ENCODE measurements at regions not wholly inside any gene's neighbourhood (a gene's known extent, or its start where the extent isn't known, plus 50 kb on each side); places are given as distances from the start of the nearest gene placed in this dataset.
"Not testable (repeated sequence)": the region's sequence is repeated elsewhere in the genome, so short reads cannot be mapped to it uniquely, and the experiment has no call there.

DNA sequence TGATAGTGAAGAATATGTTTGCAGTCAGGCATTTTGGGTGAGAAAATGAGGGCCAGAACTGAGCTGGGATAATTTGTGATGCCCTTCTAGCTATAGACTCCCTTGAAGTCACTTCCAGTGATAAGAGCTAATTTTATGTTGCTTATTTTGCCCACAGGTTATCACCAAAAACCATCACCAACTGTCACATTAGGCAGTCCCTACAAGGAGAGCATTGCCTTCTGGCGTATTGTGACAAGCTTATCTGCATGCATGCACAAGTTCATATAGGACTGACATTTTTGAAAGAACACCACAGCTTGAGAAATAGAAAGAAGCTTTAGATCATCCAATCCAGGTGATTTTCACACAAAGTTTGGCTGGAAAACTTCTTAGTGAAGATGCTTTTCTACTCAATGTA, 735.3 kb upstream of the RAG2 start:
- Histone ChIP-seq H3K27me3 (ENCODE audit: control insufficient read depth, insufficient read depth, low read length, poor library complexity, severe bottlenecking) (no peaks in the 10 kb centered on the region), H3K4me3 (ENCODE audit: insufficient read depth, low read depth, low read length) (no peak overlapping the region), H3K36me3 (ENCODE audit: control insufficient read depth, insufficient read depth, low read length) (no peaks in the 10 kb centered on the region), H3K9me3 (ENCODE audit: control insufficient read depth, low read length) (no peaks in the 10 kb centered on the region), H3K4me1 (ENCODE audit: control insufficient read depth, insufficient read depth, low read length) (no peaks in the 10 kb centered on the region), H3K27ac (ENCODE audit: insufficient read depth, low read depth, low read length, poor library complexity, severe bottlenecking) (no peak overlapping the region)
- 88 to 100% methylated on average over 1 of the region's 1 CpG for WGBS, 2 experiments

DNA sequence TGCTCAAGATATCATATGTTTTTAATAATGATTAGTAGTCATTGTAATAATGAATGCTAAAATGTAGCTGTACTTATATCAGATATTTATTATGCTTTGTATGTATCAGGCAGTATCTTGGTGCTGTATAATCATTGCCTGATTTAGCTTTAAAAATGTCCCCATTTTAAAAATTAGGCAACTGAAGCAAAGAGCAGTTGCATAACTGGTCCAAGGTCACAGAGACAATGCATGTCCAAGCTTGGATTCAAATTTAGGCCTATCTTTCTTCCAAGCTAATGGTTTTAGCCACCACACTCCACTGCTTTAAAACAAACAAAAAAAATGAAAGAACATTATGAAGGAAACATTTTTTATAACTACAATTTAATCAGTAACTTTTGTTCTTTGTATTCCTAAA, 725.8 kb upstream of the RAG2 start:
- H3K4me3 ChIP-seq (ENCODE audit: insufficient read depth, low read depth, low read length) = no peak overlapping the region

DNA sequence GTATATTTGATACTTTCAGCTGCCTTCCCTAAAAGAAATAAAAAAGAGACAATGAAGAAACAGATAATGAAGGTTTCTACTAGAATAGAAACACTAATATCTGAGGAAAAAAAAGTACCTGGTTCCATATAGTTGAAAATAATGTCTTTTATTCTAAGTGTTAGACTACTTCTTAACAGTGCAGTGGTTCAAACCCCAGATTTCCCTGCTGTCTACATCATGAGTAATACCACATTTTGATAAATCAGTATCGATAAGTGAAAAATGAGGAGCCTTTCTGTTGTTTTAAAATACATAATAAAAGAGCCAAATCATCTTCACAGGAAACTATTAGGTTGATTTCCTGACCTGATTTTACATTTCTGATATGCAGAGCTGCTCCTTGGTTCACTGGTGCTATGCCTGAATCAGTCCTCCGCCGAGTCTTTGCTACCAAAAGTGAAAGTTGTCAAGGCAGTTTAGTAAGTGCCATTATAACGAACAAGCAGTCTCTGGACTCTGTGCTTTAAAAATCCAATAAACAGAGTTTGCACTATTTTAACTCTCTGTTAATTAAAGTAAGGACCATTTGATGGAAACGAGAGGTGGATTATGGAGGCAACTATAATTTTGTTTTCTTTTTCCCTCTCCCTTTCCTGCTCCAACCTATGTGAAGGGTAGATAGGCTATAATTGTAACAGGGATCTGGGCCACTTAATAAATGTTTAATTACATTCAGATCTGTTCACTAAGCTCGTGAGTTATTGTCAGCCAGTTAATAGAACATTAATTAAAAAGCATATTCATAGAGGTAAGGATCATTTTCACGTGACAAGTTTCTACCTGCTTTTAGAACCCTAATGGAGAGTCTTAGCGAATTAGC, 724.5 kb upstream of the RAG2 start:
- H3K4me1 ChIP-seq (ENCODE audit: control insufficient read depth, insufficient read depth, low read length) = no peaks in the 10 kb centered on the region
- H3K27ac ChIP-seq (ENCODE audit: insufficient read depth, low read depth, low read length, poor library complexity, severe bottlenecking) = no peak overlapping the region
- 91 to 95% methylated on average over 5 to 7 of the region's 8 CpGs for WGBS, 2 experiments
- H3K9me3 ChIP-seq (ENCODE audit: control insufficient read depth, low read length) = no peaks in the 10 kb centered on the region
- H3K27me3 ChIP-seq (ENCODE audit: control insufficient read depth, insufficient read depth, low read length, poor library complexity, severe bottlenecking) = no peaks in the 10 kb centered on the region
- H3K36me3 ChIP-seq (ENCODE audit: control insufficient read depth, insufficient read depth, low read length) = no peaks in the 10 kb centered on the region
- no peak overlapping the region for H3K4me3 ChIP-seq (ENCODE audit: insufficient read depth, low read depth, low read length)

More for the DNA sequence above, 725.8 kb upstream of the RAG2 start:
- no peak overlapping the region for H3K27ac ChIP-seq (ENCODE audit: insufficient read depth, low read depth, low read length, poor library complexity, severe bottlenecking)
- no peaks in the 10 kb centered on the region for H3K36me3 ChIP-seq (ENCODE audit: control insufficient read depth, insufficient read depth, low read length)
- H3K27me3 ChIP-seq (ENCODE audit: control insufficient read depth, insufficient read depth, low read length, poor library complexity, severe bottlenecking) = no peaks in the 10 kb centered on the region
- no peaks in the 10 kb centered on the region for H3K4me1 ChIP-seq (ENCODE audit: control insufficient read depth, insufficient read depth, low read length)
- no peaks in the 10 kb centered on the region for H3K9me3 ChIP-seq (ENCODE audit: control insufficient read depth, low read length)

DNA sequence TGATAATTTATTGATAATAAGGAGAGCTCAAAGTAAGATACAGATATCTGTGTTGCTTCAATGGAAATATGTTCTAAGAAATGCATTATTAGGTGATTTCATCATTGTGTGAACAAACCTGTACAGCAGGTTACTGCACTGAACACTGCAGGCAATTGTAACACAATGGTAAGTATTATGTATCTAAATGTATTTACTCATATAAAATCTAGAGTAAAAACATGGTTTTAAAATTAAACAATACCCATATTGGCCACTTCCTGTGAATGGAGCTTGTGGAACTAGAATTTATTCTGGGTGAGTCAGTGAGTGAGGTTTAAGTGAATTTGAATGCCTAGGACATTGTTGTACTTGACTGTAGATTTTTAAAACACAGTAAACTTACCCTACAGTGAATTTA, 722.9 kb upstream of the RAG2 start:
- Histone ChIP-seq H3K4me1 (ENCODE audit: control insufficient read depth, insufficient read depth, low read length) (no peaks in the 10 kb centered on the region), H3K36me3 (ENCODE audit: control insufficient read depth, insufficient read depth, low read length) (no peaks in the 10 kb centered on the region), H3K9me3 (ENCODE audit: control insufficient read depth, low read length) (no peaks in the 10 kb centered on the region), H3K27me3 (ENCODE audit: control insufficient read depth, insufficient read depth, low read length, poor library complexity, severe bottlenecking) (no peaks in the 10 kb centered on the region), H3K27ac (ENCODE audit: insufficient read depth, low read depth, low read length, poor library complexity, severe bottlenecking) (no peak overlapping the region), H3K4me3 (ENCODE audit: insufficient read depth, low read depth, low read length) (no peak overlapping the region)

DNA sequence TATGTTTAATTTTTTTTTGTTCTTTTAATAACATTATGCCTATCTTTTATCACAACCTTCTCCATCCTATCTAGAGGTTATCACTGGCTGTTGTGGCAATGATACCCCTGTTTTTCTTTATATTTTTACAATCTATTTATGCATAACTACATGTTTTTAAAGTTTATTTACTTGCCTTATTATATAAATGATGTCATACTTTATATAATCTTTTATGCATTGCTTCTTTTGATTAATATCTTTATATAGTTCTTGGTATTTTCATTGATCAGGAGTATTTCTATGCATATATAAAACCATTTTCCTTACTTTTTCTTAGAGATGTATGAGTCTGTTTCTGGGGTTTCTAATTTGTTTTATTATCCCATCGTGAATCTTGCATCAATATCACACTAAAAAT, 719.8 kb upstream of the RAG2 start:
- Histone ChIP-seq H3K4me1 (ENCODE audit: control insufficient read depth, insufficient read depth, low read length) (no peaks in the 10 kb centered on the region), H3K27me3 (ENCODE audit: control insufficient read depth, insufficient read depth, low read length, poor library complexity, severe bottlenecking) (no peaks in the 10 kb centered on the region), H3K9me3 (ENCODE audit: control insufficient read depth, low read length) (no peaks in the 10 kb centered on the region), H3K27ac (ENCODE audit: insufficient read depth, low read depth, low read length, poor library complexity, severe bottlenecking) (no peak overlapping the region), H3K4me3 (ENCODE audit: insufficient read depth, low read depth, low read length) (no peak overlapping the region), H3K36me3 (ENCODE audit: control insufficient read depth, insufficient read depth, low read length) (no peaks in the 10 kb centered on the region)
- no CpG with 5 or more reads among the region's 1 CpG for WGBS, 2 experiments

DNA sequence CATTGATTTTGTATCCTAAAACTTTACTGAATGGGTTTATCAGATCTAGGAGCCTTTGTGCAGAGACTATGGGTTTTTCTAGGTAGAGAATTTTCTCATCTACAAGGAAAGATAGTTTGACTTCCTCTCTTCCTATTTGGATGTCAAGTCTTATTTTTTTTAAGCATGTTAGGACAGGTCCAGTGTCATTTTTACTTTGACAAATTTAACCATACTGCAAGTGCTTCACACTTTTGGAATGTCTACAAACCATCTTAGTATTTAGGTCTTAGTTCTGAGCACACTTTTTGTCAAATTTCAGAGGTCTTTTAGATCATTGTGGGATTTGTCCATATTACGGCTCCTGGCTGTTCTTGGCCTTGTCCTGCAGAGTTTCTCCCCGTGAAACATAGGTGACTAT, 715.2 kb upstream of the RAG2 start:
- H3K4me1 ChIP-seq (ENCODE audit: control insufficient read depth, insufficient read depth, low read length) = no peaks in the 10 kb centered on the region

DNA sequence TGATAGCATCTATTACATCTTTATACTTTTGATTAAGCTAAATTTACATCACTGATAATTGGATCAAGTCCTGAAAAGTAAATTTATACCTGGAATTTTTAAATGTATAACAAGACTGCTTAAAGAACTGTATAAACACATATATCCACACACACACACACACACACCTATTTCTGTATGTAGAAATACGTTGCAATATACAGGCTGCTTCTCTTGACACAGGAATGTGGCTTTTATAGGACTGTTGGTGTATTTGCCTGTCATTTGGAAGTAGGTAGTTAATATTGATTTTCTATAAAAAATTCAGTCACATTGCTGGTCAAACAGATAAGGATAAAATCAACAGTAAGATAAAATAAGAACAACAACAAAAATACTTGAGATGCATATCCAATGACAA, 708.5 kb upstream of the RAG2 start:
- H3K36me3 ChIP-seq (ENCODE audit: control insufficient read depth, insufficient read depth, low read length) = no peaks in the 10 kb centered on the region
- no peak overlapping the region for H3K4me3 ChIP-seq (ENCODE audit: insufficient read depth, low read depth, low read length)
- H3K27ac ChIP-seq (ENCODE audit: insufficient read depth, low read depth, low read length, poor library complexity, severe bottlenecking) = no peak overlapping the region
- no peaks in the 10 kb centered on the region for H3K9me3 ChIP-seq (ENCODE audit: control insufficient read depth, low read length)
- H3K4me1 ChIP-seq (ENCODE audit: control insufficient read depth, insufficient read depth, low read length) = no peaks in the 10 kb centered on the region
- no peaks in the 10 kb centered on the region for H3K27me3 ChIP-seq (ENCODE audit: control insufficient read depth, insufficient read depth, low read length, poor library complexity, severe bottlenecking)
- 80% methylated on average over 1 of the region's 1 CpG; no CpG with 5 or more reads in 1 of the 2 experiments for WGBS, 2 experiments

More for the DNA sequence above, 715.2 kb upstream of the RAG2 start:
- 87 to 94% methylated on average over 2 of the region's 2 CpGs for WGBS, 2 experiments
- Histone ChIP-seq H3K9me3 (ENCODE audit: control insufficient read depth, low read length) (no peaks in the 10 kb centered on the region), H3K27me3 (ENCODE audit: control insufficient read depth, insufficient read depth, low read length, poor library complexity, severe bottlenecking) (no peaks in the 10 kb centered on the region), H3K36me3 (ENCODE audit: control insufficient read depth, insufficient read depth, low read length) (no peaks in the 10 kb centered on the region), H3K27ac (ENCODE audit: insufficient read depth, low read depth, low read length, poor library complexity, severe bottlenecking) (no peak overlapping the region), H3K4me3 (ENCODE audit: insufficient read depth, low read depth, low read length) (no peak overlapping the region)

DNA sequence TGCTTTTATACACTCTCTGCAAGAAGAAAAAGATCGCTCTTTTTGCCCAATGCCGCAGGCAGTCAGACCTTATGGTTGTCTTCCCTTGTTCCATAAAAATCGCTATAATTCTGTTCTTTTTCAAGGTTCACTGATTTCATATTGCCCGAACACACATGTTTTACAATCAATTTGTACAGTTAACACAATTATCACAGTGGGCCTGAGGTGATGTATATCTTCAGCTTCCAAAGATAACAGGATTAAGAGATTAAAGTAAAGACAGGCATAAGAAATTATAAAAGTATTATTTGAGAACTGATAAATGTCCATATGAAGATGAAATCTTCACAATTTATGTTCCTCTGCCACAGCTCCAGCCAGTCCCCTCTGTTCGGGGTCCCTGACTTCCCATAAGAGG, 703.4 kb upstream of the RAG2 start:
- not testable (repeated sequence) for H3K4me1 ChIP-seq (ENCODE audit: control insufficient read depth, insufficient read depth, low read length); H3K27me3 ChIP-seq (ENCODE audit: control insufficient read depth, insufficient read depth, low read length, poor library complexity, severe bottlenecking); H3K36me3 ChIP-seq (ENCODE audit: control insufficient read depth, insufficient read depth, low read length); H3K27ac ChIP-seq (ENCODE audit: insufficient read depth, low read depth, low read length, poor library complexity, severe bottlenecking); H3K9me3 ChIP-seq (ENCODE audit: control insufficient read depth, low read length); H3K4me3 ChIP-seq (ENCODE audit: insufficient read depth, low read depth, low read length)
- 86 to 89% methylated on average over 5 of the region's 5 CpGs for WGBS, 2 experiments

DNA sequence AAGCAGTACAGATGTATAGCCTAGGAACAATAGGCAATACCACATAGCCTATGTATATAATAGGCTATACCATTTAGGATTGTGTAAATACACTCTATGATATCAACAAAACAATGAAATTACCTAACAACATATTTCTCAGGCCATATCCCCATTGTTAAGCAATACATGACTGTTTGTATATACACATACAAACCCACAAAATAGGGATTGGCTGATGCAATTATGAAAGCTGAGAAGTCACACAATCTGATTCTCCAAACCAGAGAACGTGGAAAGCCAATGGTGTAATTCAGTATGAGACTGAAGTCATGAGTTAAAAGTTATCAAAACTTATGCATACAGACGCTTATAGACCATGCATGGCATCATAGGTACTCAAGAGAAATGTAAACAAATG, 700.1 kb upstream of the RAG2 start:
- Histone ChIP-seq H3K27ac (ENCODE audit: insufficient read depth, low read depth, low read length, poor library complexity, severe bottlenecking) (no peak overlapping the region), H3K4me1 (ENCODE audit: control insufficient read depth, insufficient read depth, low read length) (no peaks in the 10 kb centered on the region), H3K4me3 (ENCODE audit: insufficient read depth, low read depth, low read length) (no peak overlapping the region), H3K27me3 (ENCODE audit: control insufficient read depth, insufficient read depth, low read length, poor library complexity, severe bottlenecking) (no peaks in the 10 kb centered on the region), H3K9me3 (ENCODE audit: control insufficient read depth, low read length) (no peaks in the 10 kb centered on the region), H3K36me3 (ENCODE audit: control insufficient read depth, insufficient read depth, low read length) (no peaks in the 10 kb centered on the region)
- WGBS, 2 experiments = 95% methylated on average over 2 of the region's 2 CpGs

DNA sequence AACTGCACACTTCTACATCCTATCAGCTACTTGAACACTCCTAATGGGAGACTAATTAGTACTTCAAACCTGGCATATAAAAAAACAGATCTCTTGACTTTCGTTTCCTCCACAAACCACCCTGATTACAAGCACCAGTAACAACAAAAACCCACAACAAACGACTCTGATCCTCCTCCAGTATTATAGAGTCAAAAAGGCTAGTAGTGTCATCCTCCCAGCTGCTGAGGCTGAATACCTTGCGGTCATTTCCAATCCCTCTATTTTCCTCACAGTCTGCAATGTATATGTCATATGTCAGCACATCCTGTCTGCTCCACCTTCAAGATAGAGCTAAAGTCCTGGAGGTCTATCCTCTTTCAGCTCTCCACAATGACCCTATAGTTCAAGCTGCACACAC, 688.9 kb upstream of the RAG2 start:
- H3K4me3 ChIP-seq (ENCODE audit: insufficient read depth, low read depth, low read length) = no peak overlapping the region
- no peak overlapping the region for H3K27ac ChIP-seq (ENCODE audit: insufficient read depth, low read depth, low read length, poor library complexity, severe bottlenecking)
- WGBS, 2 experiments = 90 to 91% methylated on average over 3 of the region's 3 CpGs
- H3K9me3 ChIP-seq (ENCODE audit: control insufficient read depth, low read length) = no peaks in the 10 kb centered on the region
- H3K36me3 ChIP-seq (ENCODE audit: control insufficient read depth, insufficient read depth, low read length) = no peaks in the 10 kb centered on the region
- no peaks in the 10 kb centered on the region for H3K4me1 ChIP-seq (ENCODE audit: control insufficient read depth, insufficient read depth, low read length)
- no peaks in the 10 kb centered on the region for H3K27me3 ChIP-seq (ENCODE audit: control insufficient read depth, insufficient read depth, low read length, poor library complexity, severe bottlenecking)

DNA sequence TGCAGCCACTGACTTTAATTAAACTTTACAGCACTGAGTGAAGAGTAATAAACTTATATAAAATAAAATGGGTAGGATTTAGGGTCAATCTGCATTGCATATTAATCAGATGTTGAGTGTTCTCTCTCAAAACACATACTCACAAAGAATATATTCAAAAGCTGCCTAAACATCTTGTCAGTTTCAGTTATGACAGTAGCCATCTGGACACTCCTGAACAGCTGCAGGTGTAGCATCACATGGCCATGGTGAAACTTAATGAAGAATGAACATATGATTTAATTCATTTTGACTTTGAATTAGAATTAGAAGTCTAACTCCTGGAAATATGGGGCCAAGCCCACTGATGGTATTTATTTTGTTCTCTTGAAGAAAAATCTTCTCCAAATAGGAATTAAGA, 684.3 kb upstream of the RAG2 start:
- Histone ChIP-seq H3K36me3 (ENCODE audit: control insufficient read depth, insufficient read depth, low read length) (no peaks in the 10 kb centered on the region), H3K4me1 (ENCODE audit: control insufficient read depth, insufficient read depth, low read length) (peaks cover 4% of the 10 kb centered on the region), H3K27me3 (ENCODE audit: control insufficient read depth, insufficient read depth, low read length, poor library complexity, severe bottlenecking) (no peaks in the 10 kb centered on the region), H3K4me3 (ENCODE audit: insufficient read depth, low read depth, low read length) (no peak overlapping the region), H3K9me3 (ENCODE audit: control insufficient read depth, low read length) (no peaks in the 10 kb centered on the region), H3K27ac (ENCODE audit: insufficient read depth, low read depth, low read length, poor library complexity, severe bottlenecking) (no peak overlapping the region)
